ENCODE measurements at regions not wholly inside any gene's neighbourhood (a gene's known extent, or its start where the extent isn't known, plus 50 kb on each side); places are given as distances from the start of the nearest gene placed in this dataset.
"Not testable (repeated sequence)": the region's sequence is repeated elsewhere in the genome, so short reads cannot be mapped to it uniquely, and the experiment has no call there.

DNA sequence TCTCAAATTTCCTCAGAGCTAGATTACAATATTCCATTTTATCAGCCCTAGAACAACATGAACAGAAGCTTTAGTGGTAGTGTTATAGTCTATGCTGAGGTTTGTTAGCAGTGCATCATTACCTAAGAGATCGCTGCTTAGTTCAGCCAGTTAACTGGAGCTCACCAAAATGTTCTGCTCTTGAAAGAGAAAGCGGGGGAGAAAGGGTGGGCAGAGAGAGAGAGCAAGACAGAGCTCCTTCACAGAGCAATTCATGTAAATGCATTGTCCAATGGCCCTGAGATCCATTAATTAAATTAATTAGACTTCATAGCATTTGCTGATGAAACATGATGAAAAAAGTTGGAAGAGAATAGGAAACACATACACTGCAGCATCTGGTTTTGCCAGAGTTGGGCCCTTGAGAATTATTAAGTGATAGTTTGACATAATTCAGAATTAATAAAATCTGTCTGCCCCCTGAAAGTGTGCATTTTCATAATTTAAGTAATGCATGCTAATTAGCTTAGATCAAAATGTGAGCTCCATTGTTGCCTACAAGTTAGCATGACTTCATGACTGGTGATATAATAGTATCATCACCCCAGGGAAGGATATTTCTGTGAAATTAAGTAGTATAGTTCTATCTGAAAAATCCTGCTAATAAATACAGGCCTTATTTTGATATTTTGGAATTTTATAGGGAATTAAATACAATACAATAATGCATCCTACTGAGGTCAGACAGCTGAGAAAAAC is 86.9 kb upstream of the LYSMD4 start:
- no peak for DNase-seq

DNA sequence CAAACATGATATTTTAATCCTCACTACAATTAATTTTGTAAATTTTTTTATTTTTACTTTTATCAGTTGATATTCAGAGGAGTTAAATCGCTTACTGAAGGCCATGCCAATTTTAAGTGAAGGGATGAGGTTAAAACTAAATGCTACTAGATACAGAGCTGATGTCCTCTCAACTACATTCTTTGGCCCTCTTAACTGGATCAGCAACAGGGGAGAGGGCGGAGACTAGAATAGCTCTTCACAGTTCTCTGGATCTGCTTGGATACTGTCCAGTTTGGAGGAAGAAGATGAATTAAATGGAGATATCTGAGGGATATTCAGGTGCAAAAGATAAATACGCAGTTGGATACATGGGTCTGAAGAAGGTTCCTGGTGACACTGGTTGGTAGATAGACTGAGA is 85.6 kb upstream of the LYSMD4 start:
- no peak for DNase-seq

DNA sequence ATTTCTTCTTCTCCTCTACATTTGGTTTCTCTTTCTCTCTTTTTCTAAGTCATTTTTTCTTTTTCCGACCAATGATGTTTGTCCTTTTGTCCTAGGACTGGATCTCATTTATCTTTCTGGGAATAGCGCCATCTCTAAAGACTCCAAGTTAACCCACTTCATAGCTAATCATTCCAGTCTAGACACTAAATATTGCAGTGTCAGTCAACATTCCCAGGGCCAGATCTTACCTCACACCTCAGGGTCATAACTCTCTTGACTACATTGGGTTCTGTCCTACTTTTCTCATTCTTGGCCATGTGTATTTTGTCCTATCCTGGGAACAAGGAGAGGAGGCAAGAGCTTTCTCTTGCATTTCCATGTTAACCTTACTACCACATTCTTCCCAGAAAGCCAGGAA is 83.6 kb upstream of the LYSMD4 start:
- DNase-seq = not testable (repeated sequence)

DNA sequence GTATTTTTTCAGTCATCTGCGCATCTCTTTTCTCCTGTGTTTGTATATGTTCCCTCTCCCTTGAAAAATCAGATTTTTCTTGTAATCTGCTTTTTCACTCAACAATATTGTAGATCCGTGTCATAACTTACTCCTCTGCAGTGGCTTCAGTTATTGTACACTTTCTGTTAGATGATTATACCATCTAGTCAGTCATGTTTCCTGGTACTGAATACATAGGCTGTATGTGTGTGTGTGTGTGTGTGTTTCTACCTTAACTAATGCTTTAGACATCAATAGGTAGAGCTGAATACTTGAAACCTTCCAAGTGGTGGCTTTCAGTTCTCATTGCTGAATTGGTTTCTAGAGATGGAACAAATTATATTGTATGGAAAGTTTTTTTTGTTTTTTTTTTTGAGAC is 77.4 kb upstream of the LYSMD4 start:
- DNase-seq = not testable (repeated sequence)

DNA sequence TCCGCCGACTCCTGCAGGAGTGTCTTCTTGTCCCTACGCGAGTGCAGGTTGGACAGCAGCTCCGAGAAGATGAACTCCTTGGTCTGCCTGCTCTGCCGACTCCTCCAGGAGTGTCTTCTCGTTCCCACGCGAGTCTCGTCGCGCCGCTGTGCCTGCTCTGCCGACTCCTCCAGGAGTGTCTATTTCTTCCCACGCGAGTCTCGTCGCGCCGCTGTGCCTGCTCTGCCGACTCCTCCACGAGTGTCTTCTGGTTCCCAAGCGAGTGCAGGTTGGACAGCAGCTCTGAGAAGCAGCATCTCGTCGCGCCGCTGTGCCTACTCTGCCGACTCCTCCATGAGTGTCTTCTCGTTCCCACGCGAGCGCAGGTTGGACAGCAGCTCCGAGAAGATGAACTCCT is 66.6 kb upstream of the LYSMD4 start:
- DNase-seq = not testable (repeated sequence)

DNA sequence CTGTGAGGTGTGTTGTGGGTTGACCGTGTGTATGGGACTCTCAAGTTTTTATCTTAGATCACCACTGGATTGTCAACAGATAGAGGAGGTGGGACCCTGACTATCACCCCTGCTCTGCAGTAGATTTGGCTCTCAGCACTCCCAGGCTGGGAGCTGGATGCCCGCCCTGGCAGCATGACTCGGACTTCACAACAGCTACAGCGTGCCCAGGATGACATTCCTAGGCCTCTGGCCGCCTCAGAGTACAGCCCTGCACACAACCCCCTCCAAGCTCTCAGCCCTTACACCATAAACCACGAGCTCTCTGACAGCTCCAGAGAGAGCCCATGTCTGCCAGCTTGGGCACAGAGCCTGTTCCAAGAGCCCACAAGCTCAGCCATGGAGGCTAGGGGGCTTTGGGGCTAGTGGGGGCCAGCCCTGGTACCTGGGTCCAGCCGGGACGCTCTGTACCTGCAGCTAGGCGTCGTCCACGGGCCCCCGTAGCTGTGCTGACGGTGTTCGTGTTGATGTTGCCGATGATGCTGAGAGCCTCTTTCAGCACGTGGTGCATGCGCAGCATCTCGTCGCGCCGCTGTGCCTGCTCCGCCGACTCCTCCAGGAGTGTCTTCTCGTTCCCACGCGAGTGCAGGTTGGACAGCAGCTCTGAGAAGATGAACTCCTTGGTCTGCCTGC is 66.1 kb upstream of the LYSMD4 start:
- DNase-seq = not testable (repeated sequence)

DNA sequence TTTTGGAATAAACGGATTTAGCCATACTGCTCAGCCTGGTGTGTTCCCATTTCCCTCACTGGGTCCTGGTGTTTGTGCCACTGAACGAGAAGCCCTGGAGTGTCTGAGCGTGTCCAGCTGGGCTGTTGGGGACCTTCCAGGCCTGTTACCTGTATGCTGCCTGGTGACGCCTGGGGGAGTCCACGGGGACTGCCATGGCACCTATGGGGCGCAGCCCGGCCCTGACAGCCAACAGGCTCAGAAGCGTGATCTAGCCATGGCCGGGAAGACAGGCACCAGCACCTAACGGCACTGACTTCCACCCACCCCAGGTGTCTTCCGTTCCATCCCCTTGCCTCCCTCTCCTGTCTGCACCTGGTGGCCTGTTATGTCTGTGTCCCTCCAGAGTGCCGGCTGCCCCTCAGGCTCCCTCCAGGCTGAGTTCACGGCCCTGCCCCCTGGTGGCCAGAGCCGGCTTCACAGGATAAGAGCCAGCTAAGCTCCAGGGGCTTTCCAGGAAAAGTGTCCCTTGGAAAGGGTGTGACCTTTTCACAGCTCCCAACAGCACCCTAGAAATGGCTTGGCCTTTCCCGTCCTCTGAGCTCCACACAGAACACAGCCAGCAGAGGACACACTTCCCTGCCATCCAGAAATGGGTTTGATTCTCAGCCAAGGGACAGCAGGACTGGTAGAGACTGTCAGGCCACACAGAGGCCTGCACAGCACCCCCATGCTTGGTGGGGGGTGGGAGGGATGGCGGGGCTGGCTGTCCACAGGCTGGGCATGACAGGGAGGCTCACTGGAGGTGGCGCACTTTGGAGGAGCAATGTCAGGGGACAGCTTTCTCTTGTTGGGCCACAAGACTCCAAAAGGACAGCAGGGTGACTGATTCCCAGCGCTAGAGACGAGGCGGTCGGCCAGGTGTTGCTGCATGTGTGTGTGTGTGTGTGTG is 64.0 kb upstream of the LYSMD4 start:
- DNase-seq = not testable (repeated sequence)

DNA sequence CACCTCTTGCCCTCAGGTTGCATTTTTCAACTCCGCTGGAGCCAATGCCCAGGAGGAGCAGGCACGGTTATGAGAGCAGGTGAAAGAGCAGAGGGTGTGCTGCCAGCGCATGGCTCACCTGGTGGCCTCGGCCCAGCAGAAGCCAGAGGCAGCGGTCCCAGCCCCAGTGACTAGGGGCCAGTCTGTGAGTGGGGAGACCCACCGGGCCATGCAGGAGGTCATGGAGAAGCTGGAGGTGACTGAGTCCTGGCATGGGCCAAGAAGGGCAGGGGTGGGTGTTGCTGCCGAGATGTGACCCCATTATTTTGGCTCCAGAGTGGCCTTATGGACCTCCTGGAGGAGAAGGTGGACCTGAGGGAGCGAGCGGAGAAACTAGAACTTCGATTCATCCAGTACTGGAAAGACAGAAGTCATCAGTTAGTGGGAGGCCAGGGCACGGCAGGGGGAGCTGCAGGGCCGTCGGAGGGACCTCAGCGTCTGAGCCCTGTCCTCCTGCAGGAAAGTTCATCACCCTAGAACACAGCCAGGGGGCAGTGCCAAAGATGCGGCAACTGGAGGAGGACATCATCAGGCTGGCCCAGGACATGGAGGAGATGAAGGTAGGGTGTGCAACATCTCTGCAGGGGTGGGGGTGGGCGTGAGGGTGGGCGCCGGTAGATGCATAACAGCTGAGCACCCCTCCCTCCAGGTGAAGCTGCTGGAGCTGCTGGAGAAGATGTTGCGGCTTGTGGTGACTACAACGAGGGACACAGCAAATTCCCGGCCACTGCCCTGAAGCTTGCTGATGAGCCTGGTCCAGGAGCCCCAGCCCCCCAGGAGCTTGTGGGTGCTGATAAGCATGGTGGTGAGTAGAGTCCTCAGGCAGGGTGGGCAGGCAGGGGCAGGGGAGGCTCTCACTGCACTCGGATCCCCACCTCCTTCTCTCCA is 58.9 kb upstream of the LYSMD4 start:
- not testable (repeated sequence) for DNase-seq

DNA sequence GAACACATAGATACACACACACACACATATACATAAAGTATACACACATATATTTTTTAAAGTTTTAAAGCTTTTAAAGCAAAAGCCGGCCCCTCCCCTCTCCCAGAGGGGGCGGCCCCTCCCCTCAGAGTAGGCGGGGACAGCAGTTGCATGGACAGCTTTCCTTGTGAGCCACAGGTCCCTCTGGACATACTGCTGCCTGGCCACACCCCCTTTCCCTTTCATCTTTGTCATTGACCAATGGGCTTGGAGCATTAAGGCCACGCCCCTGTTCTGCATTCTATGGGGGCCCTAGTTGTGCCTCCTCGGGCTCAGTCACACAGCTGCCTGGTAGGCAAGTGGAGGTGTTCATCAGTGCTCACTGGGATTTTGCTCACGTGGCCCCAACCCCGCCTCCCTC is 57.5 kb upstream of the LYSMD4 start:
- peak; percentile 10 to 37 for DNase-seq

DNA sequence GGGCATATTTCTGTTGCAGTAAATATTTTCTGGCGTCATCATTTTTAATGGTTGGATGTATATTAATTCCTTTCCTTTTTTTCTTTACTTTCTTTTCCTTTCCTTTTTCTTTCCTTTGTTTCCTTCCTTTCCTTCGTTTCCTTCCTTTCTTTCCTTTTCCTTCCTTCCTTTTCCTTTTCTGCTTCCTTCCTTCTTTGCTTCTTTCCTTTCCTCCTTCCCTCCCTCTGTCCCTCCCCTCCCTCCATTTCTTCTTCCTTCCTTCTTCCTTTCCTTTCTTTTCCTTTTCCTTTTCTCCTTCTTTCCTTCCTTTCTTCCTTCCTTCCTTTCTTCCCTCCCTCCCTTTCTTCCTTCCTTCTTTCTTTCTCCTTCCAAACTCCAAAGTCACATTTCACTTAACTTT is 54.9 kb upstream of the LYSMD4 start:
- no peak for DNase-seq

DNA sequence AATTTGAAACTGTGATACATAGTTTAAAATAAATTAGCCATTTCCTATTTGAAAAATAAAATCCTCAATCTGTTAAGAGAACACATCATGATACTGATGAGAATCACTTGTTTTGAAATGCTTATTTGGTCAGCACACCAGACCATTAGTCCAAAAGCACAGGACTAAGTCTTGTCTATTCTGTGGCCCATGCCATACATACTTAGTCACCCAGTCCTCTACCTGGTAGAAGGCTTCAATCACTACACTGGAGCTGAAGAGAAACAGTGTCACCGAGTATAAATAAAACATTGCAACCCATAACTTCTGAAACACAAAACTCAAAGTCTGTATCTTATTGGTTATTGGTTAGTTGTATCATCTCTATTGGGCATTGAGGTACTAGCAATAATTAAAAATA is 51.6 kb upstream of the LYSMD4 start:
- DNase-seq = not testable (repeated sequence)

DNA sequence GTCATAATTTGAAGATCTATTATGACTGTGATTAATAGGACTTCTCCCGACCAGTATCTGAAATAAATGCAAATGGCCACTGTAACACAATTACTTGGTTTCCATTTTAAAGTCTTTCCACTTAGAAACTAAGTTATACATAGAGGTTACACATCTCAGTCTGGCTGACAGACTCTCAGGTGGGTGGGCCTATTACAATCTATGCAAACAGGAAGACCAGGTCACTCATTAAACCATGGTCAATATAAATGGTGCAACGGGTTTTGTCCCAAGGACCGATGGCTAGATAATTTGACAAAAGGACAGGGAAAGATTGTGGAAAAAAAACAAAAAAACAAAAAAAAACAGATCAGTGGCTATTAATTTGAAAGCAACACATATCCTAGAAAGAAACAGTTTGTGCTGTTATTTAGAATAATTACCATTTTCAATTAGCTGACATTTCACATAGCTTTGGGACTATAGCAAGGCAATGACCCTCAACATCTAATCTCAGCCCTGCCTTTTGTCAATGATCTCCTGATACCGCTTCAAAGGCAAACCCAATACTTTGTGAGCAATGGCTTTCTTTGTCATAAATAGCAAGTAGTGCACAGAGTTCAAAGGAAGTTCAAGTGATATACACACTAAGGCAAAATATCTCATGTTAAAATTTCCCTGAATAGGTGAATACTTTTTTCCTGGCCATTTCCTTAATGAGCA is 50.8 kb upstream of the LYSMD4 start:
- DNase-seq = not testable (repeated sequence)
